PC-3 (cell line): ENCODE measurements at regions not wholly inside any gene's neighbourhood (a gene's known extent, or its start where the extent isn't known, plus 50 kb on each side); places are given as distances from the start of the nearest gene placed in this dataset.

Source experiments
- ATAC-seq: fragments of 200-7000 bp; cut with Tn5 transposase; 2 replicates; pipeline ENCODE4 v1.9.1; 2020; ENCODE audit warnings: mild to moderate bottlenecking, moderate library complexity
- BruUV-seq: library from RNA; stranded (reverse); fragments of 400-500 nt; replicated peaks from 2 replicates; lab custom pipeline; 2021; lab: Mats Ljungman, UMichigan
- CTCF ChIA-PET: fragments of 300-600 bp; sonication (Branson Sonifier 250); formaldehyde crosslinking; loops from one replicate; lab custom pipeline; 2022; ENCODE audit warnings: antibody characterized with exemption; lab: Charles Lee
- POLR2A ChIA-PET: fragments of 300-600 bp; sonication (Branson Sonifier 250); formaldehyde crosslinking; loops from one replicate; lab custom pipeline; 2022; ENCODE audit warnings: antibody characterized with exemption; ENCODE audit not compliant: unreplicated experiment; lab: Charles Lee
- DNase-seq: peaks from one replicate; pipeline ENCODE4 v3.0.0-alpha.2; 2015
- H2AFZ ChIP-seq: fragments of 300-600 bp; sonication (generic); 2 replicates; pipeline ENCODE4 v1.6.0; 2016; ENCODE audit warnings: antibody characterized with exemption, low read length
- H3F3A ChIP-seq: fragments of 300-600 bp; sonication (generic); one replicate; pipeline ENCODE4 v1.6.0; 2017; ENCODE audit warnings: antibody characterized with exemption, low read length, control low read depth, mild to moderate bottlenecking; ENCODE audit not compliant: unreplicated experiment
- H3K27ac ChIP-seq: fragments of 300-600 bp; sonication (generic); 2 replicates; pipeline ENCODE4 v1.5.1; 2016; ENCODE audit warnings: mild to moderate bottlenecking, low read length
- H3K27me3 ChIP-seq: fragments of 300-600 bp; sonication (generic); 2 replicates; pipeline ENCODE4 v1.6.1; 2016; ENCODE audit warnings: low read length, mixed read lengths
- H3K36me3 ChIP-seq: fragments of 300-600 bp; sonication (generic); 2 replicates; pipeline ENCODE4 v1.6.1; 2016; ENCODE audit warnings: low read depth, mixed run types, low read length, mixed read lengths
- H3K4me1 ChIP-seq: fragments of 300-600 bp; sonication (generic); 2 replicates; pipeline ENCODE4 v1.5.1; 2016; ENCODE audit warnings: low read length; ENCODE audit not compliant: insufficient read depth
- H3K4me2 ChIP-seq: fragments of 300-600 bp; sonication (generic); 2 replicates; pipeline ENCODE4 v1.6.0; 2016; ENCODE audit warnings: low read length
- H3K4me3 ChIP-seq: fragments of 300-600 bp; sonication (generic); 2 replicates; pipeline ENCODE4 v1.5.1; 2016; ENCODE audit warnings: mild to moderate bottlenecking, low read length, mixed read lengths
- H3K79me2 ChIP-seq: fragments of 300-600 bp; sonication (generic); 2 replicates; pipeline ENCODE4 v1.6.1; 2017; ENCODE audit warnings: low read length, mixed read lengths
- H3K9ac ChIP-seq: fragments of 300-600 bp; sonication (generic); 2 replicates; pipeline ENCODE4 v1.6.0; 2016; ENCODE audit warnings: mild to moderate bottlenecking, low read length
- H3K9me2 ChIP-seq: fragments of 300-600 bp; sonication (generic); replicated peaks from 2 replicates; pipeline ENCODE4 v1.6.1; 2016; ENCODE audit warnings: mixed run types, low read length, mixed read lengths
- H3K9me3 ChIP-seq: fragments of 300-600 bp; sonication (generic); 2 replicates; pipeline ENCODE4 v1.6.1; 2016; ENCODE audit warnings: low read length, mixed read lengths
- H4K20me1 ChIP-seq: fragments of 300-600 bp; sonication (generic); 2 replicates; pipeline ENCODE4 v1.6.1; 2016; ENCODE audit warnings: low read length, mixed read lengths
- EZH2 ChIP-seq: fragments of 300-600 bp; sonication (generic); IDR thresholded peaks from one replicate; pipeline ENCODE4 v1.6.1; 2017; ENCODE audit warnings: antibody characterized with exemption, mild to moderate bottlenecking, low read length; ENCODE audit not compliant: unreplicated experiment
- EZH2phosphoT487 ChIP-seq: fragments of 300-600 bp; sonication (generic); IDR thresholded peaks from 2 replicates; pipeline ENCODE4 v1.6.1; 2018; ENCODE audit warnings: mild to moderate bottlenecking, antibody characterized with exemption, low read length, borderline replicate concordance
- intact Hi-C: fragments of 100-400 bp; cut with micrococcal nuclease; formaldehyde crosslinking; loops from 2 replicates; pipeline ENCODE4 v1.9.0; 2023
- TF ChIP-seq, protein P1 (sequence below): fragments of 300-600 bp; sonication (generic); conservative IDR thresholded peaks from 2 replicates; pipeline ENCODE4 v1.5.1; 2017; ENCODE audit warnings: antibody characterized with exemption, low read depth, mild to moderate bottlenecking, low read length

GRCh38 chr4:28557755-28558154 lies 1697.1 kb downstream of the STIM2 start:
- Histone ChIP-seq H3K9me2 (no peaks in the 10 kb centered on the region), H3K9ac (no peak overlapping the region), H4K20me1 (no peaks in the 10 kb centered on the region), H3K36me3 (no peaks in the 10 kb centered on the region), H3F3A (no peaks in the 10 kb centered on the region), H3K27me3 (no peaks in the 10 kb centered on the region), H3K4me1 (peaks cover 10% of the 10 kb centered on the region; the same call in 1 of the 2 replicates), H3K4me2 (no peak overlapping the region), H3K4me3 (no peak overlapping the region), H2AFZ (no peak overlapping the region), H3K9me3 (no peaks in the 10 kb centered on the region), H3K79me2 (no peaks in the 10 kb centered on the region), H3K27ac (peak overlapping the region; percentile 29; the same call in 1 of the 2 replicates)
- peak; percentile 54 for DNase-seq
- ChIA-PET CTCF (interaction anchor here (0.7 kb wide), 1 partner anchor 89 kb away, joined by 4 read pairs; no protein-coding TSS in a partner anchor), POLR2A (interaction anchor here (0.7 kb wide), 1 partner anchor 1256 kb away, joined by 8 read pairs; no protein-coding TSS in a partner anchor)
- TF ChIP-seq EZH2 (no peak), EZH2phosphoT487 (no peak)
- TF ChIP-seq, protein P1, sequence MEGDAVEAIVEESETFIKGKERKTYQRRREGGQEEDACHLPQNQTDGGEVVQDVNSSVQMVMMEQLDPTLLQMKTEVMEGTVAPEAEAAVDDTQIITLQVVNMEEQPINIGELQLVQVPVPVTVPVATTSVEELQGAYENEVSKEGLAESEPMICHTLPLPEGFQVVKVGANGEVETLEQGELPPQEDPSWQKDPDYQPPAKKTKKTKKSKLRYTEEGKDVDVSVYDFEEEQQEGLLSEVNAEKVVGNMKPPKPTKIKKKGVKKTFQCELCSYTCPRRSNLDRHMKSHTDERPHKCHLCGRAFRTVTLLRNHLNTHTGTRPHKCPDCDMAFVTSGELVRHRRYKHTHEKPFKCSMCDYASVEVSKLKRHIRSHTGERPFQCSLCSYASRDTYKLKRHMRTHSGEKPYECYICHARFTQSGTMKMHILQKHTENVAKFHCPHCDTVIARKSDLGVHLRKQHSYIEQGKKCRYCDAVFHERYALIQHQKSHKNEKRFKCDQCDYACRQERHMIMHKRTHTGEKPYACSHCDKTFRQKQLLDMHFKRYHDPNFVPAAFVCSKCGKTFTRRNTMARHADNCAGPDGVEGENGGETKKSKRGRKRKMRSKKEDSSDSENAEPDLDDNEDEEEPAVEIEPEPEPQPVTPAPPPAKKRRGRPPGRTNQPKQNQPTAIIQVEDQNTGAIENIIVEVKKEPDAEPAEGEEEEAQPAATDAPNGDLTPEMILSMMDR, result no peak
- no TSS peak for BruUV-seq
- ATAC-seq, result no peak
- intact Hi-C loops, result no loop called here

DNA sequence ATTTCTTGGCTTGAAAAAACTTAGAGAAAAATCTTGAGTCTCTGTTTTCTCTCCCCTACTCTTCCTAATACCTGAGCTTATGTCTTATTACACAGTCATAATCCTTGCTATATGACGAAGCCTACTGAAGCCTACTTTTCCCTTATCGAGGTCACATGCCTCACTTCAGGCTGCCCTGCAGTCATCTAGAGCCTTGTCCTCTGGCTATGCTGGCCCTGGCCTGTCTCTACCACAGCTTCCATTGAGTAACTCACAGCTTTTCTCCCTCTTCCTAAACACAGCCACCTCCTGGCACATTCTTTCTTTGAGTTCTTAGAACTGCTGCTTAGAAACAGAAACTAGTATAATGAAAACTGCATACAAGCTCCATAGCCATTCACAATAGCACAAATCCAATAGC lies 1698.3 kb downstream of the STIM2 start:
- H3K9me3 ChIP-seq, result no peaks in the 10 kb centered on the region
- ATAC-seq, result no peak
- no peak overlapping the region for H3K9ac ChIP-seq
- no peaks in the 10 kb centered on the region for H3K36me3 ChIP-seq
- H3K27me3 ChIP-seq, result no peaks in the 10 kb centered on the region
- H3K4me1 ChIP-seq, result peaks cover 16% of the 10 kb centered on the region
- ChIA-PET CTCF (no interaction called here), POLR2A (no interaction called here)
- intact Hi-C loops, result no loop called here
- no peaks in the 10 kb centered on the region for H3K9me2 ChIP-seq
- H3K4me2 ChIP-seq, result no peak overlapping the region
- no peaks in the 10 kb centered on the region for H3K79me2 ChIP-seq
- no peaks in the 10 kb centered on the region for H3F3A ChIP-seq
- H3K27ac ChIP-seq, result no peak overlapping the region
- H4K20me1 ChIP-seq, result no peaks in the 10 kb centered on the region
- no peak for DNase-seq
- no TSS peak for BruUV-seq
- TF ChIP-seq EZH2phosphoT487 (no peak), EZH2 (no peak)
- TF ChIP-seq, protein P1, result no peak
- H3K4me3 ChIP-seq, result no peak overlapping the region
- H2AFZ ChIP-seq, result no peak overlapping the region

DNA sequence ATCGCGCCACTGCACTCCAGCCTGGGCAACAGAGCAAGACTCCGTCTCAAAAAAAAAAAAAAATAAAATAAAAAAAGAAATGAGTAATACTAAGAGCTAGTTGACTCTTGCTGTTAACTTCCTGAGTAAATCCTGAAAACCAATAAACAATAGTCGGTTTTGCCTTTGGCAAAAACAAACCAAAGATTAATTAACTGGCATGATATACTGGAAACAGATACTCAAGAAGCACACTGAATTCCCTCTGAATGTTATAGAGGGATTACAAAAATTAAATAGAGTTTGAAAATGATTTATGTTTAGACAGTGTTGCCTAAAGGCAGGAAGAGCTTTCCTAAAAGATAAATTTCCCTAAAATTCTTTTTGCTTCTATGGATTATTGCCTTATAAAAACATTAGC lies 1702.3 kb downstream of the STIM2 start:
- H2AFZ ChIP-seq, result no peak overlapping the region
- H3K27ac ChIP-seq, result no peak overlapping the region
- no peaks in the 10 kb centered on the region for H3K79me2 ChIP-seq
- ATAC-seq (peak; percentile 61), DNase-seq (peak; percentile 62)
- H3K4me1 ChIP-seq, result peaks cover 6% of the 10 kb centered on the region
- no peaks in the 10 kb centered on the region for H3K36me3 ChIP-seq
- no peaks in the 10 kb centered on the region for H3K9me3 ChIP-seq
- H3K27me3 ChIP-seq, result no peaks in the 10 kb centered on the region
- H3K4me3 ChIP-seq, result no peak overlapping the region
- intact Hi-C loops, result loop anchor here (5.0 kb wide), 1 partner anchor 336 kb away; no protein-coding TSS in a partner anchor
- H3K9me2 ChIP-seq, result no peaks in the 10 kb centered on the region
- H3K9ac ChIP-seq, result no peak overlapping the region
- ChIA-PET CTCF (no interaction called here), POLR2A (no interaction called here)
- no peak overlapping the region for H3K4me2 ChIP-seq
- no TSS peak for BruUV-seq
- TF ChIP-seq EZH2 (no peak), EZH2phosphoT487 (no peak)
- TF ChIP-seq, protein P1, result no peak
- H4K20me1 ChIP-seq, result no peaks in the 10 kb centered on the region
- H3F3A ChIP-seq, result no peaks in the 10 kb centered on the region
